CD4-positive, alpha-beta memory T cell (primary cell): ENCODE measurements at regions not wholly inside any gene's neighbourhood (a gene's known extent, or its start where the extent isn't known, plus 50 kb on each side); places are given as distances from the start of the nearest gene placed in this dataset.
"Not testable (repeated sequence)": the region's sequence is repeated elsewhere in the genome, so short reads cannot be mapped to it uniquely, and the experiment has no call there.

Experiments used
- CTCF ChIA-PET: fragments of 350-600 bp; sonication (Branson Sonifier 250); formaldehyde crosslinking; loops from one replicate; lab custom pipeline; 2021; ENCODE audit warnings: inconsistent platforms; ENCODE audit not compliant: partially characterized antibody; lab: Charles Lee
- POLR2A ChIA-PET: fragments of 350-600 bp; sonication (Branson Sonifier 250); formaldehyde crosslinking; loops from one replicate; lab custom pipeline; 2021; ENCODE audit not compliant: partially characterized antibody; lab: Charles Lee
- DNase-seq, 5 donors: peaks; one replicate each; pipeline versions ENCODE4 v3.0.0 to v3.0.0-alpha.2; 2020 to 2022; ENCODE audit warnings: mixed read lengths in 1 of 5
- H3K27ac ChIP-seq: one replicate; pipeline ENCODE4 v1.7.0; 2013; ENCODE audit warnings: low read depth, low read length
- H3K27me3 ChIP-seq: 2 replicates; pipeline ENCODE4 v1.7.0; 2013; ENCODE audit warnings: mild to moderate bottlenecking, low read length, moderate library complexity; ENCODE audit not compliant: insufficient read depth
- H3K36me3 ChIP-seq: 2 replicates; pipeline ENCODE4 v1.7.0; 2013; ENCODE audit warnings: mild to moderate bottlenecking, low read length, moderate library complexity; ENCODE audit not compliant: insufficient read depth
- H3K4me1 ChIP-seq: 2 replicates; pipeline ENCODE4 v1.7.0; 2013; ENCODE audit warnings: mild to moderate bottlenecking, low read length, moderate library complexity; ENCODE audit not compliant: insufficient read depth
- H3K4me3 ChIP-seq, 2 donors: one replicate each; pipeline ENCODE4 v1.7.0; 2013; ENCODE audit warnings: low read length in 2 of 2, mild to moderate bottlenecking in 1 of 2
- H3K9me3 ChIP-seq, 2 donors: one replicate each; pipeline ENCODE4 v1.7.0; 2013; ENCODE audit warnings: low read length in 2 of 2, control low read depth in 1 of 2; ENCODE audit not compliant: control insufficient read depth in 1 of 2
- H3K27ac Mint-ChIP-seq, 7 donors: one replicate each; pipeline ENCODE4 v1.8.0; 2020 to 2021; ENCODE audit warnings: mixed read lengths in 7 of 7, mild to moderate bottlenecking in 6 of 7, inconsistent platforms in 3 of 7, moderate library complexity in 3 of 7
- H3K27me3 Mint-ChIP-seq, 2 donors: one replicate each; pipeline ENCODE4 v1.8.0; 2020 to 2021; ENCODE audit warnings: mixed read lengths in 2 of 2
- H3K36me3 Mint-ChIP-seq, 2 donors: one replicate each; pipeline ENCODE4 v1.8.0; 2020 to 2021; ENCODE audit warnings: mixed read lengths in 2 of 2, inconsistent platforms in 1 of 2, mild to moderate bottlenecking in 1 of 2
- H3K4me1 Mint-ChIP-seq, 4 donors: one replicate each; pipeline ENCODE4 v1.8.0; 2020 to 2021; ENCODE audit warnings: mixed read lengths in 4 of 4, mild to moderate bottlenecking in 1 of 4
- H3K4me3 Mint-ChIP-seq, 8 donors: one replicate each; pipeline ENCODE4 v1.8.0; 2020 to 2021; ENCODE audit warnings: mixed read lengths in 8 of 8, mild to moderate bottlenecking in 7 of 8, moderate library complexity in 6 of 8, inconsistent platforms in 3 of 8
- H3K9me3 Mint-ChIP-seq, 8 donors: one replicate each; pipeline ENCODE4 v1.8.0; 2020 to 2021; ENCODE audit warnings: mixed read lengths in 8 of 8, mild to moderate bottlenecking in 5 of 8, inconsistent platforms in 3 of 8, moderate library complexity in 1 of 8
- intact Hi-C: fragments of 100-400 bp; cut with micrococcal nuclease; formaldehyde crosslinking; loops from one replicate; pipeline ENCODE4 v1.15.1; 2023

DNA sequence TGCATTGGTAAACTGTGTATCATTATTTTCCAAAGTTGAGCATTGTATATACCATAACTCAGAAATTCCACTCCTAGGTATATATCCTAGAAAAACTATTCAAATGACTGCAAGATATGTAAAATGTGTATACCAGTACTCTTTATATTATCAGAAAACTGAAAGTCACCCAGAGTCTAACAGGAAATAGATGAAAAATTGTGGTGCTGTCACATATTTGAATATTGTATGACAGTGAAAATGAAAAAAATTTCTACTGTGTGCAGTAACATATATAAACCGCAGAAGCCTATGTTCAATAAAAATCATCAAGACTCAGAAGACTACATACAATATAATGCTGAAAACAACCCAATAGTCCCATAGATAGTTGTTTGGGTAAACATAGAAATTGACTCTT is 74.4 kb upstream of the LYPLAL1 start:
- no peaks in the 10 kb centered on the region for H3K9me3 ChIP-seq
- H3K27me3 ChIP-seq = no peaks in the 10 kb centered on the region
- DNase-seq = no peak
- no peak overlapping the region for H3K4me3 ChIP-seq
- H3K27ac ChIP-seq = no peak overlapping the region
- Mint-ChIP-seq H3K4me3 (no peak overlapping the region), H3K36me3 (no peaks in the 10 kb centered on the region), H3K4me1 (no peaks in the 10 kb centered on the region), H3K9me3 (peaks cover 0 to 2% (median 0%) of the 10 kb centered on the region in 8 donors), H3K27ac (no peak overlapping the region), H3K27me3 (no peaks in the 10 kb centered on the region)
- H3K36me3 ChIP-seq = no peaks in the 10 kb centered on the region
- CTCF ChIA-PET = no interaction called here
- intact Hi-C loops = no loop called here
- POLR2A ChIA-PET = no interaction called here
- no peaks in the 10 kb centered on the region for H3K4me1 ChIP-seq

GRCh38 chr1:219100059-219100458 is 73.6 kb upstream of the LYPLAL1 start:
- H3K27me3 ChIP-seq = no peaks in the 10 kb centered on the region
- no peaks in the 10 kb centered on the region for H3K4me1 Mint-ChIP-seq
- H3K36me3 Mint-ChIP-seq = no peaks in the 10 kb centered on the region
- H3K9me3 ChIP-seq = no peaks in the 10 kb centered on the region
- no peak overlapping the region for H3K4me3 ChIP-seq
- no peak for DNase-seq
- no peaks in the 10 kb centered on the region for H3K4me1 ChIP-seq
- H3K4me3 Mint-ChIP-seq = no peak overlapping the region
- no peaks in the 10 kb centered on the region for H3K27me3 Mint-ChIP-seq
- peaks cover 0 to 2% (median 0%) of the 10 kb centered on the region in 8 donors for H3K9me3 Mint-ChIP-seq
- H3K36me3 ChIP-seq = no peaks in the 10 kb centered on the region
- H3K27ac ChIP-seq = no peak overlapping the region
- ChIA-PET CTCF (no interaction called here), POLR2A (no interaction called here)
- peak overlapping the region in 1 of 7 donors; percentile 1 for H3K27ac Mint-ChIP-seq
- intact Hi-C loops = no loop called here

GRCh38 chr1:219102466-219102865 is 71.2 kb upstream of the LYPLAL1 start:
- H3K27ac ChIP-seq, DNase-seq, H3K27ac Mint-ChIP-seq, H3K9me3 ChIP-seq, H3K36me3 Mint-ChIP-seq, POLR2A ChIA-PET, H3K4me3 Mint-ChIP-seq, intact Hi-C loops, H3K9me3 Mint-ChIP-seq, CTCF ChIA-PET, H3K4me3 ChIP-seq, H3K4me1 ChIP-seq, H3K4me1 Mint-ChIP-seq, H3K27me3 ChIP-seq, H3K27me3 Mint-ChIP-seq, H3K36me3 ChIP-seq: not testable (repeated sequence)

- H3K36me3 Mint-ChIP-seq = no peaks in the 10 kb centered on the region
- Histone ChIP-seq H3K27me3 (no peaks in the 10 kb centered on the region), H3K27ac (no peak overlapping the region), H3K4me3 (no peak overlapping the region), H3K36me3 (no peaks in the 10 kb centered on the region), H3K4me1 (no peaks in the 10 kb centered on the region), H3K9me3 (no peaks in the 10 kb centered on the region)
- no peaks in the 10 kb centered on the region for H3K27me3 Mint-ChIP-seq
- H3K27ac Mint-ChIP-seq = no peak overlapping the region
- CTCF ChIA-PET = no interaction called here
- no peak for DNase-seq
- POLR2A ChIA-PET = no interaction called here
- intact Hi-C loops = no loop called here
- H3K4me3 Mint-ChIP-seq = no peak overlapping the region
- H3K4me1 Mint-ChIP-seq = no peaks in the 10 kb centered on the region
- H3K9me3 Mint-ChIP-seq = peaks cover 0 to 16% (median 7%) of the 10 kb centered on the region in 8 donors
Observed at GRCh38 chr1:219105893-219106292, 67.8 kb upstream of the LYPLAL1 start.

- H3K4me3 Mint-ChIP-seq = no peak overlapping the region
- Histone ChIP-seq H3K36me3 (no peaks in the 10 kb centered on the region), H3K4me1 (no peaks in the 10 kb centered on the region), H3K4me3 (no peak overlapping the region), H3K27ac (no peak overlapping the region), H3K27me3 (no peaks in the 10 kb centered on the region), H3K9me3 (no peaks in the 10 kb centered on the region)
- no peak for DNase-seq
- H3K36me3 Mint-ChIP-seq = peaks cover 0 to 6% of the 10 kb centered on the region in 2 donors
- no peak overlapping the region for H3K27ac Mint-ChIP-seq
- CTCF ChIA-PET = no interaction called here
- no peaks in the 10 kb centered on the region for H3K4me1 Mint-ChIP-seq
- POLR2A ChIA-PET = no interaction called here
- H3K9me3 Mint-ChIP-seq = peaks cover 0 to 38% (median 20%) of the 10 kb centered on the region in 8 donors
- intact Hi-C loops = no loop called here
- H3K27me3 Mint-ChIP-seq = peaks cover 2% of the 10 kb centered on the region in 2 donors
Observed at GRCh38 chr1:219109424-219110018, 64.2 kb upstream of the LYPLAL1 start.

DNA sequence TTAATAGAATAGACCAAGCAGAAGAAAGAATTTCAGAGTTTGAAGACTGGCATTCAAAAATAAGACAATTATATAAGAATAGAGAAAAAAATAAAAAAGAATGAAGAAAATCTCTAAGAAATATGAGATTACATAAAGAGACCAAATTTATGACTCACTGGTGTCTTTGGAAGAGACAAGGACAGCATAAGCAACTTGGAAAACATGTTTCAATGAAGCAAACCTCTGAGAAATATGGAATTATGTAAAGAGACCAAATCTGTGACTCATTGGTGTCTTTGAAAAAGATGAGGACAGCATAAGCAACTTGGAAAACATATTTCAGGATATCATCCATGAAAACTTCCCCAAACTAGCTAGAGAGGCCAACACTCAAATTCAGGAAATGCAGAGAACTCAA is 60.4 kb upstream of the LYPLAL1 start:
- H3K36me3 Mint-ChIP-seq = peaks cover 0 to 6% of the 10 kb centered on the region in 2 donors
- intact Hi-C loops = no loop called here

DNA sequence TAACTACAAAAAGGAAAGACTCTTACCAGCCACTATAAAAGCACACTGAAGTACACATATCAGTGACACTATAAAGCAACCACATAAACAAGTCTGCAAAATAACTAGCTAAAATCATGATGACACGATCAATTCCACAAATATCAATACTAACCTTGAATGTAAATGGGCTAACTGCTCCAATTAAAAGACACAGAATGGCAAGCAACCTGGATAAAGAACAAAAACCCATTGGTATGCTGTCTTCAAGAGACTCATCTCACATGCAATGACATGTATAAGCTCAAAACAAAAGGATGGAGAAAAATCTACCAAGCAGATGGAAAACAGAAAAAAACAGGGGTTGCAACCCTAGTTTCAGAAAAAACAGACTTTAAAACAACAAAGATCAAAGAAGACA is 59.7 kb upstream of the LYPLAL1 start:
- POLR2A ChIA-PET = no interaction called here
- H3K36me3 ChIP-seq = no peaks in the 10 kb centered on the region
- peaks cover 0 to 6% of the 10 kb centered on the region in 2 donors for H3K36me3 Mint-ChIP-seq
- intact Hi-C loops = no loop called here
- CTCF ChIA-PET = no interaction called here
- no peaks in the 10 kb centered on the region for H3K27me3 ChIP-seq
- H3K27ac ChIP-seq = no peak overlapping the region
- no peak for DNase-seq
- H3K27me3 Mint-ChIP-seq = peaks cover 2% of the 10 kb centered on the region in 2 donors
- H3K9me3 Mint-ChIP-seq = peaks cover 0 to 32% (median 18%) of the 10 kb centered on the region in 8 donors
- no peak overlapping the region for H3K4me3 ChIP-seq
- no peak overlapping the region for H3K4me3 Mint-ChIP-seq
- H3K4me1 Mint-ChIP-seq = no peaks in the 10 kb centered on the region
- H3K4me1 ChIP-seq = no peaks in the 10 kb centered on the region
- no peaks in the 10 kb centered on the region for H3K9me3 ChIP-seq
- H3K27ac Mint-ChIP-seq = no peak overlapping the region

More for the DNA sequence above, 60.4 kb upstream of the LYPLAL1 start:
- H3K4me3 ChIP-seq = no peak overlapping the region
- no peaks in the 10 kb centered on the region for H3K4me1 Mint-ChIP-seq
- H3K36me3 ChIP-seq = no peaks in the 10 kb centered on the region
- H3K4me1 ChIP-seq = no peaks in the 10 kb centered on the region
- H3K9me3 Mint-ChIP-seq = peaks cover 0 to 37% (median 18%) of the 10 kb centered on the region in 8 donors
- POLR2A ChIA-PET = no interaction called here
- no peaks in the 10 kb centered on the region for H3K9me3 ChIP-seq
- no peaks in the 10 kb centered on the region for H3K27me3 ChIP-seq
- H3K27ac ChIP-seq = no peak overlapping the region
- H3K27ac Mint-ChIP-seq = no peak overlapping the region
- CTCF ChIA-PET = no interaction called here
- no peak for DNase-seq
- peaks cover 2% of the 10 kb centered on the region in 2 donors for H3K27me3 Mint-ChIP-seq
- H3K4me3 Mint-ChIP-seq = peak overlapping the region in 1 of 8 donors; percentile 38

GRCh38 chr1:219119839-219120238 is 53.8 kb upstream of the LYPLAL1 start:
- POLR2A ChIA-PET = no interaction called here

More at GRCh38 chr1:219119839-219120238, 53.8 kb upstream of the LYPLAL1 start:
- no peak overlapping the region for H3K27ac ChIP-seq
- peaks cover 0 to 4% (median 0%) of the 10 kb centered on the region in 8 donors for H3K9me3 Mint-ChIP-seq
- H3K27ac Mint-ChIP-seq = no peak overlapping the region
- no peaks in the 10 kb centered on the region for H3K27me3 Mint-ChIP-seq
- H3K36me3 ChIP-seq = no peaks in the 10 kb centered on the region
- no peaks in the 10 kb centered on the region for H3K4me1 Mint-ChIP-seq
- no peaks in the 10 kb centered on the region for H3K4me1 ChIP-seq
- DNase-seq = no peak
- no peaks in the 10 kb centered on the region for H3K27me3 ChIP-seq
- H3K9me3 ChIP-seq = no peaks in the 10 kb centered on the region
- CTCF ChIA-PET = no interaction called here
- H3K4me3 Mint-ChIP-seq = no peak overlapping the region
- no peak overlapping the region for H3K4me3 ChIP-seq
- intact Hi-C loops = no loop called here
- no peaks in the 10 kb centered on the region for H3K36me3 Mint-ChIP-seq
